Gastroesophageal sphincter (tissue), 3 donors: ENCODE measurements at regions not wholly inside any gene's neighbourhood (a gene's known extent, or its start where the extent isn't known, plus 50 kb on each side); places are given as distances from the start of the nearest gene placed in this dataset.

Source experiments
- POLR2A ChIP-seq, 2 donors: fragments of 450-650 bp; IDR thresholded peaks; one replicate each; pipeline ENCODE4 v1.6.1; 2017; ENCODE audit warnings: antibody characterized with exemption in 2 of 2, mild to moderate bottlenecking in 2 of 2, moderate library complexity in 1 of 2
- TF ChIP-seq, protein P1 (sequence below), 4 experiments: fragments of 200-600 bp in 2 of 4; fragments of 450-650 bp in 2 of 4; sonication (generic) in 1 of 4; IDR thresholded peaks; one replicate each; pipeline ENCODE4 v1.5.1; 2017 to 2019; ENCODE audit warnings: antibody characterized with exemption in 4 of 4, mild to moderate bottlenecking in 2 of 4, moderate library complexity in 2 of 4

DNA sequence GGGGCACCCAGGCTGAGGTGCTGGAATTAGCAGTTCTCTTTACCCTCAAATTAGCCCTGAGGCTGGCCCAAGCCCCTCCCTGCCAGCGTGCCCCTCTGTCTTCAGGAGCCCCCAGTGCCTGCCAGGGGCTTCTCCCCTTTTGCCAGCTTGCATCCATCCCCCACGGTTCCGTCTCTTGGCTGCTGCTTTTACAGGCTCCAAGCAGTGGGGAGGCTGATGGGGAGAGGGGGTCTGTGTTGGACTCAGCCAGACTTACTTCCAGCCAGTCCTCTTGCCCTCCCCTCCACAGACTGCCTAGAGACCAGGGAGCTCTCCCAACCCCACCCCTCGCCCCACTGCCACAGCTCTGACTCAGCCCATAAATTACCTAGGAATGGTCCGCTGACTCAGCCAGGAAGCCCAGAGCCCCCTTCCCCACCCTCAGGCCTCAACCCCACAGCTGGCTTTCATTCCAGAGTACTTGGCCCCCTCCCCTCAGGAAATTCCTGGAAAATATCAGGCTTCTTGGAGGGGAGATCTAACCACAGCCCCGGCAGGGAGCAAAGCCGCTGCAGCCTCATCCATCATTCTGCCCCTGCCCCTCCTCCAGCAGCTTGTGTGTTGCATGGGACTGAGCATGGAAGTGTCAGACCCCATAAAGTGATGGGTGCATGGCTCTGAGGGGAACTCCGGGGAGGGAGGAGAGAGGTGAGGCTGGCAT, 184.6 kb downstream of the ZFP36L2 start:
- no peak for TF ChIP-seq POLR2A (IDR thresholded peaks at IDR 0.05)
- TF ChIP-seq, protein P1, sequence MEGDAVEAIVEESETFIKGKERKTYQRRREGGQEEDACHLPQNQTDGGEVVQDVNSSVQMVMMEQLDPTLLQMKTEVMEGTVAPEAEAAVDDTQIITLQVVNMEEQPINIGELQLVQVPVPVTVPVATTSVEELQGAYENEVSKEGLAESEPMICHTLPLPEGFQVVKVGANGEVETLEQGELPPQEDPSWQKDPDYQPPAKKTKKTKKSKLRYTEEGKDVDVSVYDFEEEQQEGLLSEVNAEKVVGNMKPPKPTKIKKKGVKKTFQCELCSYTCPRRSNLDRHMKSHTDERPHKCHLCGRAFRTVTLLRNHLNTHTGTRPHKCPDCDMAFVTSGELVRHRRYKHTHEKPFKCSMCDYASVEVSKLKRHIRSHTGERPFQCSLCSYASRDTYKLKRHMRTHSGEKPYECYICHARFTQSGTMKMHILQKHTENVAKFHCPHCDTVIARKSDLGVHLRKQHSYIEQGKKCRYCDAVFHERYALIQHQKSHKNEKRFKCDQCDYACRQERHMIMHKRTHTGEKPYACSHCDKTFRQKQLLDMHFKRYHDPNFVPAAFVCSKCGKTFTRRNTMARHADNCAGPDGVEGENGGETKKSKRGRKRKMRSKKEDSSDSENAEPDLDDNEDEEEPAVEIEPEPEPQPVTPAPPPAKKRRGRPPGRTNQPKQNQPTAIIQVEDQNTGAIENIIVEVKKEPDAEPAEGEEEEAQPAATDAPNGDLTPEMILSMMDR (IDR thresholded peaks at IDR 0.05) = no peak
